IPS DF 6.9 (cell line): ENCODE measurements at regions not wholly inside any gene's neighbourhood (a gene's known extent, or its start where the extent isn't known, plus 50 kb on each side); places are given as distances from the start of the nearest gene placed in this dataset.
"Not testable (repeated sequence)": the region's sequence is repeated elsewhere in the genome, so short reads cannot be mapped to it uniquely, and the experiment has no call there.

ENCODE experiments used
- DNase-seq: peaks from one replicate; pipeline ENCODE4 v3.0.0-alpha.2; 2013; ENCODE audit warnings: low read depth, low spot score
- H3K27ac ChIP-seq: one replicate; pipeline ENCODE4 v1.5.1; 2013; ENCODE audit warnings: low read length, control low read depth
- H3K27me3 ChIP-seq: 2 replicates; pipeline ENCODE4 v1.6.1; 2013; ENCODE audit warnings: mild to moderate bottlenecking, low read length; ENCODE audit not compliant: control insufficient read depth, insufficient read depth
- H3K36me3 ChIP-seq: 2 replicates; pipeline ENCODE4 v1.6.1; 2013; ENCODE audit warnings: low read length; ENCODE audit not compliant: control insufficient read depth, insufficient read depth
- H3K4me1 ChIP-seq: 2 replicates; pipeline ENCODE4 v1.6.1; 2013; ENCODE audit warnings: low read length; ENCODE audit not compliant: control insufficient read depth, insufficient read depth
- H3K4me3 ChIP-seq: 2 replicates; pipeline ENCODE4 v1.5.1; 2013; ENCODE audit warnings: mild to moderate bottlenecking, low read length
- H3K9me3 ChIP-seq: 2 replicates; pipeline ENCODE4 v1.6.1; 2013; ENCODE audit warnings: low read length, inconsistent platforms; ENCODE audit not compliant: control insufficient read depth, insufficient read depth
- WGBS: extraction: QIAGEN DNeasy Blood & Tissue Kit; methylation state at CpG from one replicate; pipeline ENCODE4 v1.1.7; 2013; ENCODE audit warnings: mixed read lengths, missing lambda C conversion rate; ENCODE audit not compliant: insufficient read length, insufficient coverage; 5-methylcytosine and 5-hydroxymethylcytosine counted together

DNA sequence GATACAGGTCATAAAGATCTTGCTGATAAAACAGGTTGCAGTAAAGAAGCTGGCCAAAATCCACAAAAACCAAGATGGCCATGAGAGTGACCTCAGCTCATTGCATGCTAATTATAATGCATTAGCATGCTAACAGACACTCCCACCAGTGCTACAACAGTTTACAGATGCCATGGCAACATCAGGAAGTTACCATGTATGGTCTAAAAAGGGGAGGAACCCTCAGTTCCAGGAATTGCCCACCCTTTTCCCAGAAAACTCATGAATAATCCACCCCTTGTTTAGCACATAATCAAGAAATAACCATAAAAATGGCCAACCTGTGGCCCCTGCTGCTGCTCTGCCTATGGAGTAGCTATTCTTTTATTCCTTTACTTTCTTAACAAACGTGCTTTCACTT, 284.2 kb downstream of the MED10 start:
- not testable (repeated sequence) for H3K4me1 ChIP-seq, H3K27me3 ChIP-seq, H3K36me3 ChIP-seq, H3K4me3 ChIP-seq, H3K9me3 ChIP-seq, H3K27ac ChIP-seq, DNase-seq
- no CpG with 5 or more reads among the region's 1 CpG for WGBS

DNA sequence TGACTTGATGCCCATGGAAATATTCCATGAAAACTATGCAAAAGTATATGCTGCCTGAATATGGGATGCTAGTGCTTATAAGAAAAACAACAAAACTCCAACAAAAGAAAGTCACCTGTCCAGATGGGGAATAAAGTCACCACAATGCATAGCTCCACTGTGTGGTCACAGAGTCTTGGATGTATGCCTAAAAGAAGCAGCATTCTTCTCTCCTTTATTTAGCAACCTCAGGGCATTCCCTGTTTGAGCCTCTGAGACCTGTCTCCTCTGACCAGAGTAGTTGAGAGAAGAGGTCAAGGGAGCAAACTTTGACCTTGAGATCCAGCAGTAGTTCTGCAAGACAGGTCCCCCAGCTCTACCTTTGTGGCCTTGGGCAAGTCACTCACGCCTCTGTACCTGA, 287.5 kb downstream of the MED10 start:
- no peak overlapping the region for H3K27ac ChIP-seq
- no peak for DNase-seq
- WGBS = no CpG with 5 or more reads among the region's 1 CpG
- no peaks in the 10 kb centered on the region for H3K36me3 ChIP-seq
- H3K4me1 ChIP-seq = no peaks in the 10 kb centered on the region
- H3K4me3 ChIP-seq = no peak overlapping the region
- no peaks in the 10 kb centered on the region for H3K9me3 ChIP-seq
- no peaks in the 10 kb centered on the region; the same call in 1 of the 2 replicates for H3K27me3 ChIP-seq

DNA sequence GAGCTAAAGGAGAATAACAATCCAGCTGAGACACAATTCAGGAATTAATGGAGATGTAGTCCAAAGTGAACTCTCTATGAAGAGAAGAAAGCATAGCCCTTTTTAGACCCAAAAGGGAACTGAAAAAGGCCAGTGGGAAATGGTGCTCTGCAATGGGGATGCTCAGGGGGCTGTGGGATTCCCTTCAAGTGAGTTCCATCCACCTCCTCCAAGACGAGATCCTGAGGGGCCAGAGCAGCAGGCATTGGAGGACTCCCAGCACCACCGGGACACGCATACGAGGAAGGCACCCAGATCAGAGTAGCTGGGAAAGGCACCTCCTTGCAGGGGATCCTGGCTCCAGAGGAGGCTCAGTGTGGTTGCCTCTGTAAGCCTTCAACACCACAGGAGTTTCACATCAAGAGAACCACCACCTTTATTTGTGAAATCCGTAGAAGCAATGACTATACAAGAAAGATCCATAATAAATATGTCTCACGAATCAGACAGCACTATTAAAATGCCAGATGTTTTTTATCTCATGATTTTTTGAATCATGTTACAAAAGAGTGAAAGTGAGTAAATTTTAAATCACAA, 288.2 kb downstream of the MED10 start:
- H3K27me3 ChIP-seq = no peaks in the 10 kb centered on the region; the same call in 1 of the 2 replicates
- H3K4me3 ChIP-seq = no peak overlapping the region
- H3K9me3 ChIP-seq = no peaks in the 10 kb centered on the region
- H3K36me3 ChIP-seq = no peaks in the 10 kb centered on the region
- no CpG with 5 or more reads among the region's 6 CpGs for WGBS
- H3K27ac ChIP-seq = no peak overlapping the region
- DNase-seq = no peak
- H3K4me1 ChIP-seq = no peaks in the 10 kb centered on the region

DNA sequence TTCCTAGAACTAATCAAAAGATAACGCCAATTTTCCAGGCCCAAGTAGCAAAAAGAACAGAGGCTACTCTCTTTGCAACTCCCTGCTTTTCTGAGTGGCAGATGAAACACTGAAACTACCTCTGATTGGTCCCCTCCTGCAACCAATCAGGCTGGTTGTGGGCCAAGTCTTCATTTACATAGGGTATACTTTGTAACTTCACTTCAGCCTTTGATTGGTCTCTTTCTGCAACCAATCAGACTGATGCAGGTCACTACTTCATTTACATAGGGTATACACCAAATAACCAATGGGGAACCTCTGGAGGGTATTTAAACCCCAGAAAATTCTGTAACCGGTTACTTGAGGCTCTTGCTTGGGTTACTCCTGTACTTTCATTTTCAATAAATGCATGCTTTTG, 289.6 kb downstream of the MED10 start:
- Histone ChIP-seq H3K4me3 (no peak overlapping the region), H3K27me3 (no peaks in the 10 kb centered on the region; the same call in 1 of the 2 replicates), H3K4me1 (no peaks in the 10 kb centered on the region), H3K36me3 (no peaks in the 10 kb centered on the region), H3K9me3 (no peaks in the 10 kb centered on the region), H3K27ac (no peak overlapping the region)
- no CpG with 5 or more reads among the region's 2 CpGs for WGBS
- DNase-seq = no peak

DNA sequence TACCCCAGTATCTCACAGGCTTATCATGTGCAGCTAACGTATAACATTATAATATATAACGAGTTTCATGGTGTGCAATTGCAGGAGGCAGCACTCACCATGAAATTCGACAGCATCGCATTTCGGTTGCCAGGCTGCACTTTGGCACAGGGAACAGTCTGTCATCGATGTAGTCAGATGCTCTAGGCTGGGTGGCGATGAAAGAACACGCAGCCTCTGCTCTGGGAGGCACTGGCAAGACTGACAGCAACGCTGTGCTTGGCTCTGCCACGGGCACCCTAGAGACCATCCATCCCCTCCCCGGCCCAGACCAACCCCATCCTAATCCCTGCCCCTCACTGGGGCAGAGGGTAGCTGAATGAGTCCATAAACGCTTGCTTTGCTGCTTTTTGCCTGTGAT, 290.8 kb downstream of the MED10 start:
- WGBS = no CpG with 5 or more reads among the region's 12 CpGs
- no peaks in the 10 kb centered on the region for H3K4me1 ChIP-seq
- no peaks in the 10 kb centered on the region for H3K9me3 ChIP-seq
- no peaks in the 10 kb centered on the region for H3K36me3 ChIP-seq
- no peak overlapping the region for H3K27ac ChIP-seq
- no peaks in the 10 kb centered on the region; the same call in 1 of the 2 replicates for H3K27me3 ChIP-seq
- no peak overlapping the region for H3K4me3 ChIP-seq
- no peak for DNase-seq

DNA sequence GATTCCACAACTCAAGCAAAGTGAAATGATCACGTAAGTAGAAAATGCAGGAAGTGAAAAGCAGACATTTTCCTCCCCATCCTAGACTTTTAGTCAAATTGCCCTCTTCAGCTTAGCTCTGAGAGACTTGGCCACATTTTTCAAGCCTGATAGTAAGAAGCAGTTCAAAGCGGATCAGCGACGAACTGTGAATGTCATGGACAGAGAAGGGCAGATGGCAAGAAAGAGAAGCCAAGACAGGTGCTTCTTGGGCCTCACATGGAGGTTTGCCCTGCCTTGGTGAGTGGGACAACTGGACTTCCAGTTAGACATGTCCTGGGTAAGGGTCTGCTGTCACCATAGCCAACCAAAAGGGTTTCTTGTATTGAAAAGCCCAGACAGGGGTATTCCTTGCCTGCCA, 291.5 kb downstream of the MED10 start:
- Histone ChIP-seq H3K36me3 (no peaks in the 10 kb centered on the region), H3K27me3 (no peaks in the 10 kb centered on the region; the same call in 1 of the 2 replicates), H3K4me1 (no peaks in the 10 kb centered on the region), H3K4me3 (no peak overlapping the region), H3K9me3 (no peaks in the 10 kb centered on the region), H3K27ac (no peak overlapping the region)
- WGBS = no CpG with 5 or more reads among the region's 4 CpGs
- DNase-seq = no peak

DNA sequence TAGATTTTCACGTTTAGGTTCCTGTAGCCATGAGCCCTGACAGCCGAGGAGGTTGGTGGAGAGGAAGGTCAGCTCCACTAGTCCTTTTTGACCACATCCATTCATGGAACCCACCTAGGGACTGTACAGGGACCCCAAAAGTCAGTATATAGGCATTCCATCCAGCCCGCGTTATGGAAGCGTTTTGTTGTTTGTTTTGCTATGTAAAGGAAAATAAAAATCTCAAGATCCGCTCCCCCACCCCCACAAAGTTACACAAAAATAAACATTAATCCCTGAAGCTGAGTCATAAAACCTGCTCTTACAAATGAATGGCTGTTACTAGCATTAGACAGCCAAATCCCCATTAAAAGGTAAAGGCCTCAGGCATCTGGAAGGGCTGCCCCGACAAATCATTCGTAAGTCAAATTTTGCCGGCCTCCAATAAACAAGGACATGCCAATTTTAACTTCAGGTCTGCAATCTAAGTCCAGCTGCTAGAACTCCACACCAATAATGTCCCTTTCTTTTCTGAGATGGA, 292.9 kb downstream of the MED10 start:
- no peak for DNase-seq
- WGBS = no CpG with 5 or more reads among the region's 9 CpGs
- H3K9me3 ChIP-seq = no peaks in the 10 kb centered on the region
- no peak overlapping the region for H3K27ac ChIP-seq
- H3K36me3 ChIP-seq = no peaks in the 10 kb centered on the region
- H3K4me3 ChIP-seq = no peak overlapping the region
- H3K27me3 ChIP-seq = no peaks in the 10 kb centered on the region; the same call in 1 of the 2 replicates
- H3K4me1 ChIP-seq = no peaks in the 10 kb centered on the region

DNA sequence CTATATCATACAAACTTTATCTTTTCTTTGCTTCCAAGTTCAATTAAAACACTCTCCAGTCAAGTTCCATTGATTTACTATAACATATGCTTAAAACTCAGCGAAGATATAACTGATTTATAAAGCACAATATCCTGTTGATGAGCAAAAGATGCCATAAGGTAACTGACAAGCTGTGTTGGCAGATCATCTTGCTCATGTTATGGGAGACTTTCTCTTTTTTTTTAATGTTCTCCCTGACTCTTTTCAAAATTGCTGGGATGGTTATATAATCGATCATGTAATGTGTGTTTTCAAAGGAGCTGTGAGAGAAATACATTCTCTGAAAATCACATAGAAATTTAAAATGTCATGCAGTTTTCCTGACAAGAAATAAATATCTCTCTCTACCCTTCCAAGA, 293.5 kb downstream of the MED10 start:
- no peaks in the 10 kb centered on the region; the same call in 1 of the 2 replicates for H3K27me3 ChIP-seq
- no peaks in the 10 kb centered on the region for H3K9me3 ChIP-seq
- H3K36me3 ChIP-seq = no peaks in the 10 kb centered on the region
- no peak overlapping the region for H3K4me3 ChIP-seq
- H3K27ac ChIP-seq = no peak overlapping the region
- no peaks in the 10 kb centered on the region for H3K4me1 ChIP-seq
- WGBS = no CpG with 5 or more reads among the region's 2 CpGs
- DNase-seq = no peak

DNA sequence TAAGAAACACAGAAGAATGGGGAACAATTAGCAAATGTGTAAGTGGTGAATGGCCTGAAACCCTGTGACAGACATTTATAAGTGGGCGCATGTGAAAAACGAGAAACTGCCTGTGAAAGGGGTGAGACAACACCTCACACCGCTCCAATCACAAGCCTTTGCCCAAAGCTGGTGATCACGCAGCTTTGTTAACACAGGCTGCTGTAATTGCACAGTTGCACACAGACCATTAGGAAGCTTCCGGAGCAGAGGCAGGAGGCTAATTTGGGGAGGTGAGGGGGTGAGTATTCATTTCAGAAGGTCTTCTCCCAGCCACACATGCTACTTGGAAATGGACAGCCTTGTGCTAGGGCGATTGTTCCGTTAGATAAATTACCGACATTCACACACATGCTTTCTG, 294.0 kb downstream of the MED10 start:
- H3K27ac ChIP-seq = no peak overlapping the region
- H3K9me3 ChIP-seq = no peaks in the 10 kb centered on the region
- H3K4me3 ChIP-seq = no peak overlapping the region
- H3K4me1 ChIP-seq = no peaks in the 10 kb centered on the region
- no peaks in the 10 kb centered on the region for H3K36me3 ChIP-seq
- no peak for DNase-seq
- no peaks in the 10 kb centered on the region; the same call in 1 of the 2 replicates for H3K27me3 ChIP-seq
- WGBS = no CpG with 5 or more reads among the region's 8 CpGs

DNA sequence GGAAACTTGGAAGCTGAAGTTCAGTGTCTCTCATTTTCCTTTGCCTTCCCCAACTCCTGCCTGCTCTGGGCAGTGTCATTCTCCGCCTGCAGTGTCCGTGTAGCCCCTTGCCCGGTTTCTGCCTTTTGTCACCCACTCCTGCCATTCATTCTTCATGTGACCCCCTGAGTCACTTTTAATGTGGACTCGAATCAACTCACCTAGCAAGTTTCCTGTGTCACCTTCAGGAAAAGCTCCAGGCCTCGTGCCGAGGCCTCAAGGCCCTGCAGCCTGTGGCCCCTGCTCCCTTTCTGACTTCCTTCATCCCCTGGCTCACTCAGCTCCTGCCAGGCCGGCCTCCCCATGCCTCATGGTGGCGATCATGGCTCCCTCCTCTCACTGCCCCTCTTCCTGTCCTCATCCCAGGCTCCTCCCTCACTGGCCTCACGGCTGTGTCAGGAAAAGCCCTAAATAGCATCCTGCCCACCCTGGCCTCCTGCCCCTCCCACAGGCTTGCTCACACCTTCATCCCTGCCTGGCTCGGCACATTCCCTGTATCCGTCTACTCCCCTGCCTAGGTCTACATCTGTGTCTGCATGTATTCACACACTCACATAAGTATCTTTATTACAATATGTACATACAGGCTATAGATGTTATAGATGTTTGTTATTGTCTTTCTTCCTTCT, 294.9 kb downstream of the MED10 start:
- H3K4me1 ChIP-seq = no peaks in the 10 kb centered on the region
- no peak for DNase-seq
- no peak overlapping the region for H3K4me3 ChIP-seq
- H3K9me3 ChIP-seq = no peaks in the 10 kb centered on the region
- WGBS = no CpG with 5 or more reads among the region's 11 CpGs
- H3K36me3 ChIP-seq = no peaks in the 10 kb centered on the region
- H3K27ac ChIP-seq = no peak overlapping the region
- no peaks in the 10 kb centered on the region; the same call in 1 of the 2 replicates for H3K27me3 ChIP-seq

DNA sequence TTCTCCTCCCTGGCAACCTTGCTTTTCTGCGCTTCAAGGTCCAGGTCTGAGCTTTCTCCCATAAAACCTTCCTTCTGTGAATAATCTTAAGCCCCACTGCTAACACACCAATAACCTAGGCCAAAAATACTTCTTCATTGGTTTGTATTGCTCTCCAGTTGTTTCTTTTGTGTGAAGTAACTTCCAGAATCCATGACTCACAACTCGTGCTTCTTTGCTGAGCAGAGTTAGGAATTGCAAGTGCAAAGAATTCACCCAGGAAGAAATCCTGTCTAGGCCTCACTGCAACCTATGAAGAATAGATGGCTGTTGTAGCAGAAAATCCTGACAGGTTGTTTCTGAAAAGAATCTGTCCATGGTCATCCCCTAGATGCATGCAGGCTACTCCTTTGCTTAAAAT, 295.7 kb downstream of the MED10 start:
- no peaks in the 10 kb centered on the region for H3K36me3 ChIP-seq
- H3K27ac ChIP-seq = no peak overlapping the region
- no peaks in the 10 kb centered on the region; the same call in 1 of the 2 replicates for H3K27me3 ChIP-seq
- H3K9me3 ChIP-seq = no peaks in the 10 kb centered on the region
- H3K4me3 ChIP-seq = no peak overlapping the region
- no peak for DNase-seq
- WGBS = no CpG with 5 or more reads among the region's 2 CpGs
- no peaks in the 10 kb centered on the region for H3K4me1 ChIP-seq
